ENCODE measurements at regions not wholly inside any gene's neighbourhood (a gene's known extent, or its start where the extent isn't known, plus 50 kb on each side); places are given as distances from the start of the nearest gene placed in this dataset.
"Not testable (repeated sequence)": the region's sequence is repeated elsewhere in the genome, so short reads cannot be mapped to it uniquely, and the experiment has no call there.

GRCh38 chr1:198959032-198959431, 320.2 kb downstream of the PTPRC start:
- FAIRE-seq (no peak), DNase-seq (ENCODE audit: extremely low spot score, insufficient read length, low read depth) (no peak)

- no peak for FAIRE-seq
Observed at GRCh38 chr1:198959676-198960075, 320.8 kb downstream of the PTPRC start.

GRCh38 chr1:198963796-198964195, 325.0 kb downstream of the PTPRC start:
- not testable (repeated sequence) for FAIRE-seq; DNase-seq (ENCODE audit: extremely low spot score, insufficient read length, low read depth)

More at GRCh38 chr1:198959676-198960075, 320.8 kb downstream of the PTPRC start:
- no peak for DNase-seq (ENCODE audit: extremely low spot score, insufficient read length, low read depth)

DNA sequence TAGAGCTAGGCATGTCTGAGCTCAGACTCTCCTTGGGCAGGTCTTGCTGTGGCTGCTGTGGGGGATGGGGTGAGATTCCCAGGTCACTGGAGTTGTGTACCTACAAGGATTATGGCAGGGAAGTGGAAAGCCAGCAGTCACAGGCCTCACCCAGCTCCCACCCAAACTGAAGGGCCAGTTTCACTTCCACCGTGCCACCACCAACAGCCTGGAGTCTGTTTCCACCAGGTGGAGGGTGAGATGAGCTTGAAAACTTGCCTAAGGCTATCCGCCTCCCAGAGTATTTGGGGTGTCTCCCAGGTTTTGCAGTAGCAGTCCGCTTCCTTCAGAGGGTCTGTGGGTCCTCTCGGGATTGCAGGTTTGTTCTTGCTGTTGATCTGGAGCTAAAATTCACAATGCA, 327.7 kb downstream of the PTPRC start:
- FAIRE-seq (no peak), DNase-seq (ENCODE audit: extremely low spot score, insufficient read length, low read depth) (no peak)

GRCh38 chr1:198967566-198967965, 328.7 kb downstream of the PTPRC start:
- FAIRE-seq, result no peak
- no peak for DNase-seq (ENCODE audit: extremely low spot score, insufficient read length, low read depth)

- DNase-seq (ENCODE audit: extremely low spot score, insufficient read length, low read depth) (no peak), FAIRE-seq (no peak)
Observed at GRCh38 chr1:198968866-198969265, 330.0 kb downstream of the PTPRC start.

DNA sequence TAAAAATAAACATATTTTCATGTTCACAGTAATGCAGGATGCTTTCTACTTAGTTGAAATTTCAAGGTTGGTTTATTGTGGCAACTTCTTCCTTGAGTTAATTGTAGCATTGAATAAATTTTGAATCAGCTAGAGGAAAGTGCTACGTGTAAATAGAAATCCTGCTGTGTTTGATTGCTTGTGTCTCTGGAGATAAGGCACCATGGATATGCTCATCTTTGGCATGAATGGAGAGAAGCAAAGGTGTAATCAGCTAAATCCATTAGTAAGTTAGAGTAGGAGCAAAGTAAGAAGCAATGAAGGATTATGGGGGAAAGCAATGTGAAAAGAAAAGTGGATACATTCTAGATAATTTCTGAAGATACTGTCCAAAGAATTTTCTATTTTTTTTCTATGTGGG, 331.1 kb downstream of the PTPRC start:
- DNase-seq (ENCODE audit: extremely low spot score, insufficient read length, low read depth) (no peak), FAIRE-seq (no peak)

DNA sequence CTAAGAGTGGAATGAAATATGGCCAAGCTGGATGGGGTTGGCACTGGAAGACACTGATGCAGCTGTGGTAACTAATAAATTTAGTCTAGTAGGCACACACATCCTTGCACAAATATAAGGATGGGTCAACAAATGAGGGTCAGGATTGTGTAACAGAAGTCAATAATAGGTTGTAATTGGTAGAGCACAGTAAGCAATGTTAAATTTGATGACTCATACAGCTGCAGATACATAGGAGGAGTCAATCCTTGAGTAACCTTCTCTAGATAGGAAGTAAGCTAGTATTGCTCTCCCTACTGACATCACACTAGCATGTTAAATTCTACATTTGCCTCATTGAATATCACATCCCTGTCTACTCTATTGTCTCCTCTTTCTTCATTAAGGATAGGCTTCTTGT, 332.1 kb downstream of the PTPRC start:
- FAIRE-seq (no peak), DNase-seq (ENCODE audit: extremely low spot score, insufficient read length, low read depth) (no peak)

- no peak for DNase-seq (ENCODE audit: extremely low spot score, insufficient read length, low read depth)
- FAIRE-seq, result no peak
Observed at GRCh38 chr1:198977909-198978308, 339.1 kb downstream of the PTPRC start.

- FAIRE-seq (no peak), DNase-seq (ENCODE audit: extremely low spot score, insufficient read length, low read depth) (no peak)
Observed at GRCh38 chr1:198978523-198978922, 339.7 kb downstream of the PTPRC start.

DNA sequence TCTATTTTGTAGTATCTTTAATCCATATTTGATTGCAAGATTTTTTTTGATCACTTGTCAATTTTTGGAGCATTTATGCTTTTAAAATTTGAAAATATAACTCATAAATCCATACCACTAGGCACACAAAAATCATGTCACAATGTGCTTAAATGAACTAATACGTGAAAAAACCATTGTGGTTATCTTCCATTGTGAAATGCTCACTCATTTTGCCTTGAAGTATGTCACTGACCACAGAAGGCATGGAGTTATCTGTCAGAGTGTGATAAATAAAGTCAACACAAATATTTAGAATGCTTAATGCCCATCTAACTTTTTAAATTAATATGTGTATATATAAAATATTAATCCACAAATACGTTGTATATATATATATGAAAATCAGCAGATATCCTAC, 347.2 kb downstream of the PTPRC start:
- no peak for FAIRE-seq
- DNase-seq (ENCODE audit: extremely low spot score, insufficient read length, low read depth), result no peak

GRCh38 chr1:198986442-198986841, 347.6 kb downstream of the PTPRC start:
- DNase-seq (ENCODE audit: extremely low spot score, insufficient read length, low read depth) (no peak), FAIRE-seq (no peak)

DNA sequence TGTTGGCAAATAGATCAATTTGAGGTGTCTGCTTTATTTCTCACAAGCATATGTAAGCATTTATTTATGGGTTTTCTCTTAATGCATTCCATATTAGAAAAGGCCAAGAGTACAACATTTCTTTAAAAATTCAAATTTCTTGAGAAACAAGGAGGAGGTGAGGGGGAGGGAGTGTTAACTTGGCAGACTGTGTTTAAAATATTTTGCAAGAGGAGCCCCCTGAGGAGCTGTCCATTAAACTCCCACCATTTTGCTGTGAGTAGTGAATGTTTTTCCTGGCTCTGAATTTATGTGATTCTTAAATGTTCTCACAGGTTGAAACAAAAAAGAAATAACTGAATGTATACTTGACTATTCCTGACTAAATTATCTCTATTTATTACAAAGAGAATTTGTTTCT, 363.8 kb downstream of the PTPRC start:
- DNase-seq (ENCODE audit: extremely low spot score, insufficient read length, low read depth) (no peak), FAIRE-seq (no peak)

GRCh38 chr1:199007423-199007822, 368.6 kb downstream of the PTPRC start:
- no peak for DNase-seq (ENCODE audit: extremely low spot score, insufficient read length, low read depth)
- FAIRE-seq, result peak; percentile 5

- no peak for DNase-seq (ENCODE audit: extremely low spot score, insufficient read length, low read depth)
- FAIRE-seq, result peak; percentile 84
Observed at GRCh38 chr1:199009447-199009846, 370.6 kb downstream of the PTPRC start.

- peak; percentile 71 for FAIRE-seq
- DNase-seq (ENCODE audit: extremely low spot score, insufficient read length, low read depth), result no peak
Observed at GRCh38 chr1:199010492-199010891, 371.7 kb downstream of the PTPRC start.

- DNase-seq (ENCODE audit: extremely low spot score, insufficient read length, low read depth) (no peak), FAIRE-seq (peak; percentile 31)
Observed at GRCh38 chr1:199010933-199011332, 372.1 kb downstream of the PTPRC start.

- DNase-seq (ENCODE audit: extremely low spot score, insufficient read length, low read depth), result no peak
- no peak for FAIRE-seq
Observed at GRCh38 chr1:199015799-199016198, 377.0 kb downstream of the PTPRC start.

DNA sequence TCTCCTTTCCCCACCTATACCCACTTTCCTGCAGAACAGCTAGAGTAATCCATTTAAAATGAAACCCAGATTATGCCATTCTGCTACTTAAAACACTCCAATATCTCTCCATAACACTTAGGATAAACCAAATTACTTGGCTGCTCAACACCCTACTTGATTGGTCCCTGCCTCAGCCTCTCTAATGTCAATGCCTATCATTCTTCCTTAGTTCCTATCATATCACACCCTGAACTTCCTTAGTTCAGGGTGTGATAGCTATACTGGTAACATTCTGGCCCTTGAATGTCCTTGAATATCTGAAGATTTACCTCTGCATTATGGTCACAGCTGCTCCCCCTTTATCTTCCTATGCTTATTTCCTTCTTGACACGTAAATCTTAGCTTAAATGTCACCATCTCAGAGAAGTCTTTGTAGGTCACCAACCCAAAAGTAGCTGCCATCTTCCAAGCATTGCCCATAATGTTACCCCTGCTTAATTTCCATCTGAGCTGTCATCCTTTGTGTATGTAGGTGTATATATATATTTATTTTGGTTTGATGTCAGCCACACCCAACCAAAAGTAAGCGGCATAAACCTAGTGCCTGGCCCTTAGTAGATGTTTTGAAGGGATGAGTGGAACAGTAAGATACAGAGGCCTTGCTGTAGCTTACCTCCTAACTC, 379.8 kb downstream of the PTPRC start:
- DNase-seq (ENCODE audit: extremely low spot score, insufficient read length, low read depth) (no peak), FAIRE-seq (no peak)

DNA sequence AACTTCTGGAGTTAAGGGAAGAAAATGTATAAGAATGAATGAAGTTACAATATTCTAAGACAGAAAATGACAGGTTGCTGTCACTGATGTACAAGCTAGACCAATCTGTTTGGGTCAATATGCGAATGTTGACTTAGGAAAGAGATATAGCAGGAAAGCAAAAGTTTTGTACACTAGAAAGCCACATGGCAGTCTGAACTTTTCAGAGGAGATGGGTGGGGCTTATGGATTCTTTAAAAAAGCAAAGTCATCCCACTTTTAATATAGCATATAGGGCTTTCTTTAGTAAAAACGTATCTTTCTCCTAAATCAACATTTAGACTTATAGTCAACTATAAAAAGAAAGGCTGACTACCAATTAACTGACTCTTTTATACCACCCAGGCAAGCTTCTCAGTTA, 381.2 kb downstream of the PTPRC start:
- FAIRE-seq (no peak), DNase-seq (ENCODE audit: extremely low spot score, insufficient read length, low read depth) (no peak)

DNA sequence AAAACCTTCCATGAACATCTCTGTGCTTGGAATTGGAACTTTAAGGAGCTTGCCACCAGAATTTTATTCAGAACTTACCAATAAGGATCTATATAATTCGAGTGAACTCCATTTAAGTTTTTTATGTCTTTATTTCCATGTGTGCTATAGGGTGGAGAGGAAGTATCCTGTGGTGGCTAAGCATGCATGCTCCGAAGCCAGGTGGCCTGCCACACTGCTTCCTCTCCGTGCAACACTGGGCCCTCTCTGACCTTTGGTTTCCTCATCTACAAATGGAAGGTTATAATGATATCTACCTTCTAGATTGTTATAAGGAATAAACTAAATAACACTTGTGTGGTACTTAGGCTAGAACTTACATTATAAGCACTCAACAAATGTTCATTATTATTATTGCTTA, 382.1 kb downstream of the PTPRC start:
- no peak for DNase-seq (ENCODE audit: extremely low spot score, insufficient read length, low read depth)
- no peak for FAIRE-seq

GRCh38 chr1:199029401-199029800, 390.6 kb downstream of the PTPRC start:
- no peak for FAIRE-seq
- no peak for DNase-seq (ENCODE audit: extremely low spot score, insufficient read length, low read depth)

Measured in GM18507 (cell line).